GM19468 (cell line): ENCODE measurements at regions not wholly inside any gene's neighbourhood (a gene's known extent, or its start where the extent isn't known, plus 50 kb on each side); places are given as distances from the start of the nearest gene placed in this dataset.

ENCODE experiments used
- ATAC-seq: cut with Tn5 transposase; IDR thresholded peaks from one replicate; pipeline ENCODE4 v1.9.1; 2021; ENCODE audit warnings: mild to moderate bottlenecking, moderate library complexity, moderate number of reproducible peaks; ENCODE audit not compliant: unreplicated experiment; ENCODE audit errors: extremely low read depth

DNA sequence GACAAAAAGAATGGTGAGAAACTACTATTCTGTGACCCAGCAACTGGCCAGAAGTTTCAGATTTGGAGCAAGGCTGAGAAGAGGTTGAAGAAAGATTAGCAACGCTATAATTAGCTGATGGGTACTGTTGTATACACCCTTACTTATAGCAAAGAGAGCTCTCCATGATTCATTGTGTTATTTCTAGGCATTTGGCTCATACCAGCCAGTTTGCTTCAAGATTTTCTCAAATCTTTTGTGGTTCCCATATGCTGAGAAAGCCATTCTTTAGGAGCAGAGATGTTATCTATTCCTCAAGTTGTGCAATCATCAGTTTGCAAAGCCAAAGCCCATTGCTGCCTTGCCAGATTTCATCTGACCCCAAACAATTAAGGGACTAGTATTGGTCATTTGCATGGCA is 179.4 kb downstream of the ETS1 start:
- no peak for ATAC-seq

DNA sequence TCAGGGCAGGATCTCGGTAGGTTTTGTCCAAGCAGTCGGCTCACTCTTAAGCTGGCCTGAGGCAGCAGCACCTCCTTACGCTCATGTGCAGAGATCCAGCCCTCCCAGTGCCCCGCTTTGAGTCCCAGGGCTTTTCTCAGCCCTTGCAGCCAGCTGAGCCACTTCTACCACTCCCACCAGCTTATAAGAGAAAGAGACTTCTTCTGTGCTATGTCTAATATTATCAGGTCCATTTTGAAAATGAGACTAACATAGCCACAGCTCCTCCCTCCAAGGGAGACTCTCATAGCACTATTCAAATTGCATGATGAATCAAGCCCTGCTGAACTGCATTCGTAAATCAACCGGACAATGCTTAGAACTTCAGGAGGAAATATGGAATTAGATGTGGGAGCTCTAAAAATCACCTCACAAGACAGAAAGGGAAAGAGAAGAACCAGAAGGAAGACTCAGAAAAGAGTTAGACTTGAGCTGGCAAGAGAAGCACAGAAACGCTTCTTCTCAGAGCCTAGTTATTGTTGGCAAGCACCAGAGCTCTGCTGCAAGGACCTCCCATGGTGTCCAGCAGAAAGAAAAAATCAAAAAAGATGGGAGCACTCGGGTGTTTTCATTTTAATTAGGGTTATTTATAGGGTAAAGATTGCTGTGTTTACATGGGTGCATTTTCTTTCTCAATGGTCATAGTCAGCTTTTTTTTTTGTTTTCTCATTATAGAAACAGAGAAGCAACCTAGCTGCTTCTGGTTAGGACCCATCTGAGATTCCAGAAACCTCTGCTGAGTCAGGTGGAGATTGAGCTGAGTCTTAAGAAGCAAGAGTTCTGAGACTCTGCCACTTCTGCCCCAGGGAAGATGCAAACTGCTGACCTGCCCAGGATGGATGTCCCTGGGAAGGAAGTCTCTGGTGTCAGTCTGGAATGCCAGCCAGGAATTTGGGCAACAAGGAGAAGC is 181.4 kb downstream of the ETS1 start:
- ATAC-seq: no peak

DNA sequence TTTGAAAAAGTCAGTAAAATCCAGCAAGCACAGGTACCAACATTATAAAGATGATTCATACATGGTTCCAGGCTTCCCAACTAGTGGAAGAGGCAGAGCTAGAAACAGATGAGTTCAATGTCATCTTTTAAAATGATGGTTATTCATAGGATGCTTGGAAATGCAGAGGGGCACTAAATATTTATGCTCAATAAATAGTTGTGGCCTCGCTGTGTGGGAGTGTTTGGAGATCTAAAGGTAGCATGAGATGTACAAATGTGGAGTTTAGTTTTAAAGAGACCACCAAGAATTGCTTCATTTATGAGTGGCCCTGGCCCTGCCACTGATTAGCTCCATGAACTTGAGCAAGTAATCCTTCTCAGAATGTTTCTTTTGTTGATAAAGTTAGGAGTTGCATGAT is 182.2 kb downstream of the ETS1 start:
- no peak for ATAC-seq

DNA sequence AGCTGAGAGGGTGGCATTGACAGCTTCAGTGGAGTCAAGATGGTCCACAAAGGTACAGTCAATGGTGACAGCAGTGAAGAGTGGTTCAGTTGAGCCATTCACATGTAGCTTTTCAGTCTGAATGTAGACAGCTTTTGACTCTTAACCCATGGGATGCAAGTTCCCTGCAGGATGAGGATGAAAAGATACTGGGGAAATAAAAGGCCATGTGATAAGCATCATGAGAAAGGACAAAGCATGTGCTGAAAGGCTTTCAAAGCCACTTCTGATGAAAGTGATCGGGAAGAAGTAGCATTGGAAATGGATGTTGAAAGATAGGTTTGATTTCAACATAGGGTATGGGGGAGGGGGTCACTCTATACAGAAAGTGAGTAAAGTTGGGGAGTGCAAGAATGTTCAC is 182.9 kb downstream of the ETS1 start:
- no peak for ATAC-seq

DNA sequence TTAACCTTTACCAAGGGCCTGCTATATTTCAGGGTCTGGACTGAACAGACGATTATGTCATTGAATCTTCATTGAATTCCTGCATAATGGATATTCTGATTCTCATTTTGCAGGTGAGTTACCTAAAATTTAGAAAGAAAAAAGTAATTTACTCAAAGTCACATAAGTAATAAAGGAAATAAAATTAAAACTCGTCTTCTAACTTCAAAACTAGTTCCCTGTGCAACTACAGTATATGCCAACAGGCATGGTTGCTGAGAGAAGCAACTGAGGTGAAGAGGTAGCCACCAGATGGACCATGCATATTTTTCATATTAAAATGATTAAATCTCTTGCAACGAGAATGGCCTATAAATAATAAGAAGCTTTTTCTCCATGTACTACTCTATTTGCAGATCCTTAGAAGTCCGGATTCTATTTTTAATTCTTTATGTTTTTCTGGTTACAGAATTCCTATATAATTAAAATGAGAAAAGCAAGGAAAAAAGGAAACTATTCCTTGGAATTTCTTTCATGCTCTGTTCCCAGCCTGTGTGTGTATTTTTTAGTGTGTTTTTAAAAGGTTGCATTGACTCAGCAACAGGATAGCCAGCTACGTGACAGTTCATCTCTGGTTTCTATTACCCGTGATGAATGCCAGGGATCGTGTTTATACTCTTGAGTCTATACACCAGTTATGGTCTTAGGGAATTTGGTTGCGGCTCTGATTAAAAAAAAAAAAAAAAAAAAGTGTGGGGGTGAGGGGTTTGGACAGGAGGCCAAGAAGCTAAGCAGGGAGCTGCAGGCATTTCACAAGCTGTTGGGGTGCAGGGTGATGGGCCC is 186.8 kb downstream of the ETS1 start:
- ATAC-seq: no peak

DNA sequence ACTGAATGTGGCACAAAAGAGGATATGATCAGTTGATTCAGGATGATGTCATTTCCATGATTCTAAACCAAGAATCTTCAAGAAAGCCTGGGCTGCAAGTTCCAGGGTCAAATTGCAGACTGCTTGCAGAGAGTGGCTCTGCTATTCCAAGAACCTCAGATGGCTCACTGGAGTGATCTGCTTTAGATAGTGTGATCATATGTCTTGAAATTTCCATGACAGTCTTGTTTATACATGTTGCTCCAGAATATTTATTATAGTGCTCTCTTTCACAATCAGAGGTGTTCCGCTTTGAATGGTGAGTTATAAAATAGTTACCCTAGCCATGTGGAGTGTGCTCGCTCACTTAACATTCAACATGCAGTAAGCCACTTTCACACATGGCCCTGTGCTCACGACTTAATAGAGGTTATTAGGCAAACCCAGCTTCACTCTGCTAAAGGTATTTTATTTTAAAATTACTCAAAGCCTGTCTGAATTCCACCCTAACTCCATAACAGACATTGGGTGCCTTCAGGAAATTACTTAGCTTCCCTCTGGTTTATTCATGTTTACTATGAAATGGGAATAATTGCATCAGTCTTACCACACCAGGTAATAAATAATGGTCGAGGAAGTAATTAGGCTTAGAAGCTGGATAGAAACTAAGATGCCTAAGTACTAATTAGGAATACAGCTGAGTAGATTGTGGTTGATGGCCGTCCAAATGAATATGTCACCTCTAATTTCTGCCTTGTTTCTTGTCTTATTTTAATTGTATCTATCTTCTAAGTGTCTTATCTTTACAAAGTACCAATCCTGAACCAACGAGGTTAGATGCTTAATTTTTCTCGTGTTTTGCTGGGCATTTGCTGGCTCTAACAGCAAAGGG is 187.9 kb downstream of the ETS1 start:
- ATAC-seq: no peak

DNA sequence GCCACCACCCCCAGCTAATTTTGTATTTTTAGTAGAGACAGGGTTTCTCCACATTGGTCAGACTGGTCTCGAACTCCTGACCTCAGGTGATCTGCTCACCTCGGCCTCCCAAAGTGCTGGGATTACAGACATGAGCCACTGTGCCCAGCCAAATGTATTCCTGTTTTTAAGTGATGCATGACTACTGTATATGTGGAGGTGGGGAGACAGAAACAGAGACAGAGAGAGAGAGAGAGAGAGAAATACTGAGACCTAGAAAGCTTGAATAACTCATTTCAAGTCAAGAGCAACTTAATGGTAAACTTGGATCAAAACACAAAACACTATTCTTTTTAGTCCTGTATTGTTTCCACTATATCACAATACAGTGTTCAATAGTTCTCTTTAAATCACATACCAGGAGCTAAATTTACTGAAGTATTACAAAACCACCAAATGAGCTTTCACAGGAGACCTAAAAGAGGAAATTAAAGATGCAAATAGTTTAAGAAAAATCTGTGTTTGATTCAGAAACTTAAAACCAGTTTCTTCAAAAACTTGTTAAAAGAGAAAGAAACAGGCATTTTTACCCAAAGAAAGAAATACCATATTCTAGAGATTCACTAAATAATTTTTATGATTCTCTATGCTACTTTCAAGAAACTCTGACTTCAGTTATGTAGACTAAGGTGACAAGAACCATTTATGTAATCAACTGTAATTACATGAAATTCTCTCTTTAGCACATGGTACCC is 188.7 kb downstream of the ETS1 start:
- no peak for ATAC-seq

DNA sequence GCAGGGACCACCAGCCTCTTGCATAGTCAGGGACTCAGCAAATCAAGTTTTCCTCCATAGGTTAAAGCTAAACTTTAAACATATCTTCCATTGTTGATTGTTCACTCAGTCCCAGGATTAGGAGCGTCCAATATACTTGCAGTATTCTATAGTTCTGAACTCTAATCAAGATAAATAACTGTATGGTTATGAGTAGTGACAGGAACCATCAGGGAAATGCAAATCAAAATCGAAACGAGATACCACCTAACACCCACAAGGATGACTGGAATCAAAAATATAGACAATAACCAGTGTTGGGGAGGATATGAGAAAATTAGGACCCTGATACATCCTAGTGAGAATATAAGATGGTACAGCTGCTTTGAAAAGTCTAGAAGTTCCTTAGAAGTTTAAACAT is 190.0 kb downstream of the ETS1 start:
- no peak for ATAC-seq

DNA sequence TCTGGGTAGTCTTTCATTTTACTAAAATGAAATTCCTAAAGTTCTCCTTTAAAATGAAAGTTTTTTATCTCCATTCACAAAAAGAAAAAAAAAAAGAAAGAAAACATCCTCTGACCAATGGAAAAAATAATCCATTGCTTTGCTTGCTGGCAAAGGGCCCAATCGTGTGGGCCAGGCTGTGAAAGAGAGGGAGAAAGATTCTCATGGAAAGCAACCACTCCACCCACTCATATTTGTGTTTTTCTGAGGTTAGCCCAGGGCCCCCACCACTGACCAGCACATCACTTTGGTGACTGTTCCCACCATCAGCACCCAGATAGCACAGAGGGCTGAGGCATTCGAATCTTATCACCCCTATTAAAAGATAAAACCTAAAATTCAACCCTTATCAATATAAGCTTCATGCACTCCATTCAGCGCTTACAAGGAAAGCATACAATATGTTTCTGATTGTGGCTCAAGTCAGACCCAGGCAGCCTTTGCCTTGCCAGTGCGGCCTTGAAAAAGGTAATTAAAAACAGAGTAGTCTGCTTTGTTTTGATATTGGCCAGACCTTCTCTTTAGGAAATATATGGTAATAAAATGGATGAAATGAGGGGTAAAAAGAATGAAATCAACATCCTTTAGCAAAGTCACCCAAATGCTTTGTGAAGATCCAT is 192.8 kb downstream of the ETS1 start:
- no peak for ATAC-seq

DNA sequence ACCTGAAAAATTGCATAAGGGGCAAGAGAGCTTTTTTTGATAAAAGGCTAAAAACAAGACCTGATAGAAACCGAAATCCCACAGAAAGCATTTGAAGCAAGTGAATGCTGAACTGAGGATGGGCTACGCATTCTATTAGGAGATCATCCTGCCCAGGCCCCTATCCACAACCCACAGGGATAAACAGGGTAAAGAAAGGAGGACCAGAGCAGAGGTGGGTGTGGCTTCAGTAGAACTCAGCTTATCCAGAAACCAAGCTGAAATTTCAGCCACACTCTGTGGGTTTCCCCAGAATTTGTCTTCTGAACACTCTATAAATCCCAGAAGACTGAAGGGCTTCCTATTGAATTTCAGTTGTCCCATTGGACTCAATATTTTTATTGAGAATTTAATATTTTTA is 195.1 kb downstream of the ETS1 start:
- no peak for ATAC-seq

DNA sequence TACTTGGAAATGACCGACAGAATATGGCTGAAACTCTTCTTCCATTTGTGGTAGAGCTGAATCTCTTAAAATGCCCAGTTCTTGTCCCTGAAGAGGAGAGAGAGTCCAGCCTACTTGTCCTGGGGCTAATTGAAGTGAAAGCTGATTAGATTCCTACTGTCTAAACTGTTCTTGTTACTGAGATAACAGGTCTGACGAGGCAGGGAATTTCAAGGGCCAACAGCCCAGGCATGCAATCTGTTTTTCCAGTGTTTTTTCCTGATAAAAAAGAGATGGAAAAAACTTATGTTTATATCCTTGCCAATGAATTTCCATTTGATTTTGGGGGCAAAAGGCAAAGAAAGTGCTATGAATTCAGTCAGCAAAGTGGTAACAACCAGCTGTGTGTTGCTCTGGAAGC is 195.5 kb downstream of the ETS1 start:
- no peak for ATAC-seq

DNA sequence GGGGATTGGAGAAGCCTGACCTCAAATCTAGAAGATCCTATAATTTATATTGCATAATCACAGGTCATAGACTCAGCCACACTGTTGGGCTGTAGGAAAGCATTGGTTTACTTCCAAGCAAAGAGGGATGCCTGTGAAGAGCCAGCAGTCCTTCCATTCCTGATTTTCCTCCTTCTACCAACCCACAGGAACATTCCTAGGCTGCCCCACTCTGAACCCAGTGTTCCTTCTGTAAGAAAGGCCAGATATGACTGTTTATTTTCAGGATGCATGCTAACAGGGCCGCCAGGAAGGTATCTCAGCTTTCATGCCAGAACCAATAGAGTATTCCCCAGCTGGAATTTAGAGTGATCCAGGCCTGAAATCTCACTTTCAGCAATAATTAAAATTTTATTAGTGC is 197.1 kb downstream of the ETS1 start:
- no peak for ATAC-seq

DNA sequence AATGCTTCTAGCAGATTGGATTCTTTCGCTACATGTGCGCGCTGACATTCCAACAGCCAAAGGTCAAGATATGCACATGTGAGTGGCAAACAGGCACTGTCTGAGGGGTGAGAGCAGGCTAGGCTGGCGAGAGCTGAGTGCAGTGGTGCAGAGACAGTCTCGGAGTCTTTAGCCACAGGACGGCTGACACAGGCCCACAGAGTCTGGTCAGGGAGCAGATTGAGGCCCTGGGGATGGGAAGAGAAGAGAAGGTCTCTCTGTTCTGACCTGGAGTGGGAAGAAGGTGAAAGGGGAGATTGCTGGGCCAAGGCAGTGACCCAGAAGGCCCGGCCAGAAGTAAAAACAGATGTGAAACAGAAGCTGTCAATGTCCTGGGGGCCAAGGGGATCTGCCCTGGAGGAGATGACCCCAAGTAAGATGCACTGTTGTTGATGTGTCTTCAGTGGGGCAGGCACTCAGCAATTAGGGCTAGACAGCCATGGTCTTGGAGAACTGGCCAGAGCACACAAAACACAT is 197.8 kb downstream of the ETS1 start:
- ATAC-seq: no peak

DNA sequence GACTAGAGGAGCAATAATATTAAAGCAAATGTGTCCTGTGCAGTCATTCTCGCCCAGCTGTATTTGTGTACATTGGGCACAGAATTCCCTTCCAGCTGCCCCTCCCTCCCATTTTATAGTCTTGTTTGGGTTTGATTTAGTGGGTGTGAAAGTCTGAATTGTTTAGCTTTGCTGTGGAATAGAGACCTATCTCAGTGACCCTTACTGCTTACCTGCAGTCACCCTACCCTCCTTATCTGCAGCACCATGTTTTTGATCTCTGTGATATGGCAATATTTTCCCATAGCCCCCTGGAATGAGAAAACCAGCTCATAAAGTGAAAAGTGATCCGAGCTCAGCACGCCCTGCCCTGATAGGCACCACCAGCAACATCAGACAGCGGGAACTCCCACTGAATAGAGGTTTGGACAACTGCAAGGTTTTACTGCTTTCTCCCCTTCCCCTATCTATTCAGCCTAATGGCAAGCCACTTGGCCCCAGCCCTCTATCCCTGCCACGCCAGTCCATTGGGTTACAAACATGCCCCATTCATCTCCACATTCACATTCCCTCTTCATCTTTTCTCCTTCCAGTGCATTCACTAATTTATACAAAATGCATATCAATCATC is 199.0 kb downstream of the ETS1 start:
- no peak for ATAC-seq

DNA sequence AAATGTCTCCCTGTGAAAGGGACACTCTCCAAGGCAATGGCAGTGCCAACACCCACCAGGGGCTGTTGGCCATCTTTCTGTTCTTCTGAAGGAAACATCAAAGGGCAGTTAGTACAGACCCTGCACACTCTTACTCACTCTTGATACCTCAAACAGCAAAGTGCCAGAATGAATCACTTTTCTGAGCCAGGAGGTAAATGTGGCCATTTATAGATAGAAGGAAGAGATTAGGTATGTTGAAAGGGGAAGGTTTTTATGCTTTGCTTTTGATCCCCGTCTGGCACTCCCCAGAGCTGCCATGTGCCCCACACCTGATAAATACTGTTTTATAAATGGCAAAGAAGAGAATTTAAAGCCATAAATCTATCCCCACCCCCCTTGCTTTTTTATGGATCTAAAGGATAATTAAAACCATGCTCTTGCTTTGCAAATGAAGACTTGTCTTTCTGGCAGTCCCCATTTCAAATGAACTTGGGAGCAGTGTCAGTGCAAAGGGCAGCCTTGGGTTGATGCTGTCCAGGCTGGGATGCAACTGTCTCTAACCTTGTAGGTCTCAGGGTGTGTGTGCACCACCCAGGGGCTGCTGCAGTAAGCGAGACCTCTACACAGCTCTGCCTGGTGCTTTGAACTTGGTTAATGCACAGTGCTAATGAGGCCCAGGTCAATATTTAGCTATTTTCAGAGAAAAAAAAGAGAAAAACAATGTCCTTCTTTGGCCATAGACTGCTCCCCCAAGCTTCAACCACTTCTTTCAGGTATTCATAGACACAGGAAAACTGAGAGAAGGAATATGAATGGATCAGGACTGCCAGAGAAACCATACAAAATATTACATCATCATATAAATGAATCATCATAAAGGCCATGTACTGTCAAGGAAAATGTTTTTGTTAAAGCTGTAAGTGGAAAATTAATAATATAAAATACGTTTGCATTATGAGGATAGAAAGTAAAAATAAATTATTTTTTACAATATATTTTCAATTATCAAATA is 207.5 kb downstream of the ETS1 start:
- no peak for ATAC-seq

DNA sequence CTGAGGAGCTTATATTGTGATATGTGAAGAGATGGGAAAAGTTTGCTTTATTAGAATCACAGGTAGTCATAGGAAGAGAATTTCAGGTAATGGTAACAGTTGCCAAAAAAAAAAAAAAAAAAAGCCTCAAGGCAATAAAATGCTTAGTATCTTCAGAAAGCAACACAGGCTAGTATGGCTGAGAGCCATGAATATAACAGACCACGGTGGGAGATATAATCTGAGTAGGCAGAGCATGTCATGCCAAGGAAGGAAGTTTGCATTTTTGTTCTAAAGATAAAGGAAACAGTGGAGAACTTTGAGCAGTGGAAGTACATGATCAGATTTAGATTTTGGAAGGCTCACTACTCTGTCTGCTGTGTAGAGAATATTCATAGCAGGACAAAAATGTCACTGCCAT is 211.4 kb downstream of the ETS1 start:
- no peak for ATAC-seq

DNA sequence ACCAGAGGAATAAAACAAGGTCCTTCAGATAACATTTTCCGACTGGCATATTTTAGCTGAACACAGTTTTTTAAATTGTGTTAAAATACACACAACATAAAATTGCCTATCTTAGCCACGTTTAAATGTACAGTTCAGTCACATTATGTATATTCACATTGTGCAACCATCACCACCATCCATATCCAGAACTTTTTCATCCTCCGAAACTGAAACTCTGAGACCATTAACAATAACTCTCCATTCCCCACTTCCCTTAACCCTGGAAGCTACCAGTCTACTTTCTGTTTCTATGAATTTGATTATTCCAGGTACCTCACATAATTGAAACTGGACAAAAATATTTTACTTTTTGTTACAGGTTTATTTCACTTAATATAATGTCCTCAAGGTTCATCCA is 213.3 kb downstream of the ETS1 start:
- no peak for ATAC-seq
